ACHN (cell line): ENCODE measurements at regions not wholly inside any gene's neighbourhood (a gene's known extent, or its start where the extent isn't known, plus 50 kb on each side); places are given as distances from the start of the nearest gene placed in this dataset.
"Not testable (repeated sequence)": the region's sequence is repeated elsewhere in the genome, so short reads cannot be mapped to it uniquely, and the experiment has no call there.

Experiments
- DNase-seq: peaks from one replicate; pipeline ENCODE4 v3.0.0-alpha.2; 2015
- in situ Hi-C: cut with HindIII; loops from 2 replicates; pipeline ENCODE4 v1.10.0; 2017; ENCODE audit warnings: low sequenced_read_pairs, low pct_ligation_motif_present, low pct_unique_long_range_greater_than_20kb

DNA sequence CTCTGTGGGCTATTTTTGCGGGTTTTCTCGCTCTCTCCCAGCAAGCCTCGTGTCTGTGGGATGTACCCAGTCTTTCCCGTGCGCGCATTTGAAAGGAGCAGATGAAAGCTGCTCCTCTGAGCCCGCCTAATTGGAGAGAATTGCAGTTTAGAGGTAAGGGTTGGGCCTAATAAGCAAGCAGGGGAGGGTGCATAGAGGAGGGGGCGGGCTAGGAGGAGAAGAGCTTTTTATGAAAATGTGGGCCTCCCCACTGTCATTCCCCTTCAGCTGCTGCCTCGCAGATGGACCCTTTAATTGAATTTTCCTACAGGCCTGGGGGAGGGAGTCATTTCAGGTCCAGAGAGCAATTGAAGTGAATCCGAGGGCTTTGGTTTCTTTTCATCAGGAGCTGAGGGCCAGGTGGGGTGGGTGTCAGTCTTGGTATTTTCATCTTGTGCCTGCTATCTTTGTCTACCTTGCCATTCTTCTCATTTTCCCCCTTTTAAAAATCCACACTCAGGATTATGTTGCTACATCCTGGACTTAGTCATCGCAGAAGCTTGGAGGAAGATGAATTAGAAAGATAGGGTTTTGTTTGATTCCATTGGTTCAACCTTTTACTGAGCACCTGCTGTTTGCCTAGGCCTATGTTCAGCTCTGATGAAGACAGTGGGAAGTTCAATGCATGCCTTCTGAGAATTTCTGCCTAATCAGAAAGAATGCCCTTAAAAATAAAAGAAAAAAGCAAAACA, 423.4 kb downstream of the CD83 start:
- no peak for DNase-seq
- in situ Hi-C loops = no loop called here

DNA sequence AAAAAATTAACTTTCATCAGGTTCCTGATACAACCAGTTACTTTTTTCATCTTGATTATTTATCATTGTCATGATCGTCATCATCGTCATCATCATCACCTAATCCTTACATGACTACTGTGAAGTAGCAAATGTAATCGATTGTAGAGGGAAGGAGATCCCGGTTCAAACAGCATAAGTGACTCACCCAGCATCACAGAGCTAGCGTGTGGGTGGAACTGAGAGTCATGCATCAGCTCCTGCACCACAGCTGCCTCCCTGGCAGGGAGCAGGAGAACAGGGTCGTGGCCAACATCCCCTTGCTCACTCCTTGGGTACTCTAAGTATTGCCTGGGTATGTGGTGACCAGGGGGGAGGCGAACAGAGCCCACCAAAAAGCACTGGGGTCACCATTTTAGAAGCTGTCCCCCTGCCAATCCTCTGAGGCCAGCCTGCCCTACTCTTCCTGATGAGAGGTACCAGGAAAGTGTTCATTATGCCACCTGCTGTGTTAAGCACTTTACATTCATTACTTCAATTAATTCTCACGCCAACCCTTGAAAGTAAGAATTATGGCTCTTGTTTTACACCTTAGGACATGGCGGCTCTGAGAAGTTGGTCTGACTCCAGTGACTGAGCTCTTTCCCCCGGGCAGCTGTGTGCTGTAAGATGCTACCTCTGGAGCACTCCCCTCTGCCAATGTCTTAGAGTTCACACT, 425.2 kb downstream of the CD83 start:
- DNase-seq = peak; percentile 21

DNA sequence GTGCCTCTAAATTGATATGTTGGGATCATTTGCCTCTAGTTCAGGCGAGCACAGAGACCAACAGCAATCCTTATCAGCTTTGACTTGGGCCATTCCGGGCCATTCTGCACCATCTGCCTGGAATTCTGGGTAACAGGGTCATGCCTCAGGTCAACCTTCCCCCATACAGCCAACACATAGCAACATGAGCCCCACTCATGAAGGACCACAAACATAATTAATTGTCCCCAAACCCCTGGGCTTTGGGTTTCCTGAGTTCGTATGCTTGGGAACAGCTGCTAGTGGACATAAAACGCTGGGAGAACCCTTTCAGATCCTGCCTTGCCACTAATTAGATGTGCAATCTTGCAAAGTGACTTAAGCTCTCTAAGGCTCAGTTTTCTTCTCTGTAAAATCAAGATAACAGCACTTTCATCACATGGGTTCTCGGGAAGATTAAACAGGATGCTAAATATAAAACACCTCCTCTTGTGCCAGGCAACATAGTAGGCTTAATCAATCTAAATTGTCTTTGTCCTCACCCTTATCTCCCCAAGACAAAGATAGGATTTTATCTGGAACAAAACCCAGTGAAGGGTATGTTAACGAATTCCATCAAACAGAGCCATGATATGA, 426.5 kb downstream of the CD83 start:
- no peak for DNase-seq
- in situ Hi-C loops = no loop called here

More for the DNA sequence above, 425.2 kb downstream of the CD83 start:
- in situ Hi-C loops = no loop called here

DNA sequence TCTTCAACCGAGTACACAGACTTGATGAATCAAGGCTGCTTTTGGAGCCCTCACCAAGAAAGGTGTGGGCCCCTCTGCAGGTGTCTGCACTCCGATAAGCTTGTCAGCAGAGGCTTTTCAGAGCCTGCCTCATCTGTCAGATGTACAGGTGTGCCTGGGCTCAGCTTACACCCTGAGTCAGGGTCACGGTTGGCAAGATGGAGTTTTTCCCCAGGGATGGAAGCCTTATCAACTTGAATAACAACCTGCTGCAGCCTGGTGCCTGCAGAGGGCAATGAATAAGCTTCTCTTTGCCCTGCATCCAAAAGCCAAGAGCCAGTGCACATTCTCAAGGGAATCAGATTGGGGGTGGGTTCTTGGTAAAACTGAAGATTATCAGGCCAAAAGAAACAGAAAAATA, 427.1 kb downstream of the CD83 start:
- in situ Hi-C loops = no loop called here
- no peak for DNase-seq

DNA sequence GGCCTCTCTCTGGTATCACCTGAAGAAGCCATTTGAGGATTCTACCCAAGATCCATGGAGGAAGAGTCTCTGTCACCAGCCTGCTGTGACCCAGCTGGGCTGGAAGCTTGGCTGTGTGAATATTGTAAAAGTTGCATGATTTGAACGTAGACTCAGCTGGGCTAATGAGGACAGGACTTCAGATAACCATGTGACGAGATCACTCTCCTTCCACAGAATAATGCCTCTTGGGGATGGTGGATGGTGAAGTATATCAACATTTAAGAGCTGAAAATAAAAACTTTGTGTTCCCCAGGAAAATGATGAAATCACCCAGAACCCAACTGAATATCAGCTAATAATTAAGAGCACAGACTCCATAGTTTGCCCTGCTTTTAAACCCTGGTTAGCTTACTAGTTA, 427.9 kb downstream of the CD83 start:
- in situ Hi-C loops = no loop called here
- DNase-seq = no peak

DNA sequence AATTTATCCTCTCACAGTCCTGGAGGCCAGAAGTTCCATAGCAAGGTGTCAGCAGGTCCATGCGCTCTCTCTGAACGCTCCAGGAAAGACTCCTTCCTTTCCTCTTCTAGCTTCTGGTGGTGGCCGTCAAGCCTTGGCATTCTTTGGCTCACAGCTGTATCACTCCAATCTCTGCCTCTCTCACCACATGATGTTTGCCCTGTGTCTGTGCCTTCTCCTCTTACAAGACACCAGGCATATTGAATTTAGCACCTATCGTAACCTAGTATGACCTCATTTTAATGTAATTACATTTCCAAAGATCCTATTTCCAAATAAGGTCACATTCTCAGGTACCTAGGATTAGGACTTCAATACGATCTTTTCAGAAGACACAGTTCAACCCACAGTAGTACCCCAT, 428.5 kb downstream of the CD83 start:
- in situ Hi-C loops = no loop called here
- DNase-seq = no peak

DNA sequence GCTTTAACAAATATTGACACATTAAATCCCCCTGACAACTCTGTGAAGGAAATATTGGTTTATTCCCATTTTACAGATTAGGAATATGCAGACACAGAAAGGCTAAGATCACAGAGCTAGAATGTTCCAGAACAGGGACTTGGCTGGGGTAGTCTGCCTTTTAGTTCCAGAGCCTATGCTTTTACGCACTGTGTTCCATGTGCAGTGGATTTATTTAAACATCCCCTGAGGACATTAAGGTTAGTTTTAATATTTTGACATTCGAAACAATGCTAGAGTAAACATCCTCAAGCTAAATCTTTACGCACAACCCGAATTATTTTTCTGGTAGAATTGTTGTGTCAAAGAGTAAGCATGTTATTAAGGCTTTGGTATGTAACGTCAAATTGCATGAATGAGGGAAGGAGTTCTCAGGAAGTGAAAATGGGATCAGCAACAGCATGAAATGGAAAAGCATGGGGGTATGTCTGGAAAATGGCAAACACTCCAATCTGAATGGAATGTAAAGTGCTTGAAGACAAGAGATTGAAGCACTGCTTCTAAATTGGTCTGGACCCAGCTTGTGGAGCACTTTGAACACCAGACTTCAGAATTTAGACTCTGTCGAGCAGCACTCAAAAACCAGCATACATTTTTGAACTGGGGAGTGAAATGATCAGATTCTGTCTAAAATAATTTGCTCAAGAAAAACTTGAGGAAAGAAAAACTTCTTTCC, 429.9 kb downstream of the CD83 start:
- in situ Hi-C loops = no loop called here

DNA sequence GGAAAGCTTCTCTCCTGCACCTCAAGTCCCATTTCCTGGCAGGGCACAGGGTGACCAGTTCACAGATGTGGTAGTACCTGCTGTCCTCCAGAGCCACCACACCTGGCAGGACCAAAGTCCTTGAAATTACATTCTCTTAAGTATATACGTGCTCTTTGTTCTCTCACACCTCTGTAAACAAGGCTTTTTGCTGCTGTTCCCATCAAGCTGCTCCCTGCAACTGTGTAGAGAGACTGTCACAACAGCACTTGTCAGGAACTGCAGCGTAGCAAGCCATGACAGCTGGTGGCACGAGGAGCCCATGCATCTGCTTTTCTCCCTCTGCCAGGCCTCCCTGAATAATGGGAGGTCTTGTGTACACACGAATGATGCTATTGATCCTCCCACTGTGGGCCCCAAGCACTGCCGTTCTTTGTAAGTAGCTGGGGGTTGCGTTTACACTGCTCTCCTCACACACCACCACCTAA, 431.8 kb downstream of the CD83 start:
- in situ Hi-C loops = no loop called here
- no peak for DNase-seq

More for the DNA sequence above, 429.9 kb downstream of the CD83 start:
- DNase-seq = no peak

DNA sequence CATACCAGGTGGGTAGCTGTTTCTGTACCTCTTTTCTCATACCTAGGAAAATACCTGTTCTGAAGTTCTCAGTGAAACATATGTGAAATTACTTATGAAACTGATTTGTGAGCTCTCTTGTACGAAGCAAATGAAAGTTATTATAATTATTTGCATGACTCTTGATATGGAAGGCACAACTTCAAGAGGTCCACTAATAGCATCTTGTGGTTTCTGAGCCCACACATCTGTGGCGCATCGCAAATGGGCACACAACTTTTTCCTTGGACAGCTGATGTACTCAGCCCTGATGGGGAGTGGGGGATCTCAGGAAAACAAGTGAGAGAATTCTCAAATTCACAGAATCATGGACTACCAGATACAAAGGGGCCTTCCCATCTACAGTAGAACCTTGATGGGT, 432.3 kb downstream of the CD83 start:
- in situ Hi-C loops = no loop called here
- DNase-seq = no peak

DNA sequence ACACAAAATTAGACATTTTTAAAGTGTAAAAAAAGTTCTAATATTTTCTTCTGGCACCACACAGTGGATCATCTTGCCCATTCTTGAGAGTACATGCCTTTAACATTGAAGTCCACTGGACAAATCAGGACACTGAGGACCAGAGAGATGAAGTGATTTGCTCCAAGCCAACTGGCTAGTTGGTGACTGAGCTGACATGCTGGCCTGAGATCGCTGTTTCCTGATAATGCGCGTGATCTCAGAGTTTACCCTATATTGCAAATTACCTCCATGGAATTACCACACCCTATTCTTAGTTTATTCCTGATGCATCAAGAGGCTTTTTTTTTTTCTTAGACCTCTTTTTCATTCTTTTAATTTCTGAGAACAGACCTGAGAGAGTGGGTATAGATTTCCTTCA, 432.8 kb downstream of the CD83 start:
- in situ Hi-C loops = no loop called here
- DNase-seq = no peak

DNA sequence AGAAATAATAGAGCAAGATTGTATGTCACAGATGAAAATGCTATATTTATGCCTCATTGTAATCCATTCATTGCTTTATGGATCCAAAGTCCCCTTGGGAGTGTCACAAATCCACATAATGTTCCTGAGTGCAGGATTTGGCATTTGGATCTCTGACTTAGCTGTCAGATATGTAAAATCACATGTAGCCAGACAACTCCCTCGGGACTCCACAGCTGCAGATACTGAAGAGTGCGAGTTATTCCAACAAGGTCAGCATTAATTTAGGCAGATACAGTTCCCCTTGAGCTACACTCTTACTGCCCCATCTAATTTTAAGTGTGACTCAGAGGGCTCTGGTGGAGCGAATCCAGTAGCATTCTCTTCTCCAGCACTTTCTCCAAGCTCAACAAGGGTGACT, 433.2 kb downstream of the CD83 start:
- no peak for DNase-seq
- in situ Hi-C loops = no loop called here

DNA sequence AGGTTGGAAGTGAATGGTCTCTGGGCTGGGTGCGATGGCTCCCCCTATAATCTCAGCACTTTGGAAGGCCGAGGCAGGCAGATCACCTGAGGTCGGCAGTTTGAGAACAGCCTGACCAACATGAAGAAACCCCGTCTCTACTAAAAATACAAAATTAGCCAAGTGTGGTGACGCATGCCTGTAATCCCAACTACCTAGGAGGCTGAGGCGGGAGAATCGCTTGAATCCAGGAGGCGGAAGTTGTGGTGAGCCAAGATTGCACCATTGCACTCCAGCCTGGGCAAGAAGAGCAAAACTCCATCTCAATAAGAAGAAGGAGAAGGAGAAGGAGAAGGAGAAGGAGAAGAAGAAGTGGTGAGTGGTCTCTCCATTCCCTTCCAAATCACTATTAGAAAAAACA, 434.0 kb downstream of the CD83 start:
- DNase-seq, in situ Hi-C loops: not testable (repeated sequence)

DNA sequence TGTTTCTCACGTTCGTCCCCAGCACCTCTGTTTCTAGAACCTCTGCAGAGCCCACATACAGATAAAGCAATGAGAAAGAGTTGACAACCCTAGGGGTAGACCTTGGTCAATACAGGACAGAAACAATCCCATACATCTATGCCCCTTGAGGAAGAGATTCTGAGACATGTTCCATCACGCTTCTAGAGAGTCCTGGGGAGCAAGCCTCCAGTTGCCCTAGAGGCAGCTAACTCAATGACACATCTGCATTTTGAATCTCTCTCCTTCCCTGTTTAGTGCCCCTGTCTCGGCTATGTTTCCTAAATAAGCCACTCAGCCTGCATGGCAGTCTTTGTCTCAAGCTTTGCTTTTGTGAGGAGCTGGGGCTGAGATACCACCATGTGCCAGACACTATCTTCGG, 435.3 kb downstream of the CD83 start:
- in situ Hi-C loops = no loop called here
- no peak for DNase-seq

DNA sequence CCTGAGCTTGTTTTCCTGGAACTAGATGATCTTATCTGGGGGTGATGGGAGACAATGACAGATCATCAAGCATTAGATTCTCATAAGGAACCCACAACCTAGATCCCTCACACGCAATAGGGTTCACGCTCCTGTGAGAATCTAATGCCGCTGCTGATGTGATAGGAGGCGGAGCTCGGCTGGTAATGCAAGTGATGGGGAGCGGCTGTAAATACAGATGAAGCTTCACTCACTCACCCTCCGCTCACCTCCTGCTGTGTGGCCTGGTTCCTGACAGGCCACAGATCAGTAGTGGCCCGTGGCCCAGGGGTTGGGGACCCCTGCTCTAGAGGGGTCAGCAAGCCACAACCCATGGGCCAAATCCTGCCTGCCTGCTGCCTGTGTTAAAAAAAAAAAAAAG, 435.9 kb downstream of the CD83 start:
- in situ Hi-C loops = no loop called here
- DNase-seq = no peak

DNA sequence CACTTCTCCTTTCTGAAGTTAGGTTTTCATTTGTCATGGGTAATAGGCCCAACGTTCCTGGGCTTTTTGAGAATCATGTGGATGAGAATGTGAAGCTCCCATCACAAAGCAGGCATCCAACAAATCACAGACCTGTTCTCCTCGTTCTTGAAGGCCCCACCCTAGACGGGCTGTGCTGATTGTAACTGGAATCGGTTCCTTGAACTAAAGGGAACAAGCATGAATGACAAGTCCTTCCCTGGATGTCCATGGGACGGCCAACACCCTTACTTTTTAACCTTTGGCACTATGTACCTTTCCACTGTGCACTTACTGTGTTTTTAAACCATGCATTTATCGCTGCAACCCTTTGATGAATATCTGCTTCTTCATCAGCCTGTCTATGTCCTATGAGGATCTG, 438.2 kb downstream of the CD83 start:
- no peak for DNase-seq
- in situ Hi-C loops = no loop called here

DNA sequence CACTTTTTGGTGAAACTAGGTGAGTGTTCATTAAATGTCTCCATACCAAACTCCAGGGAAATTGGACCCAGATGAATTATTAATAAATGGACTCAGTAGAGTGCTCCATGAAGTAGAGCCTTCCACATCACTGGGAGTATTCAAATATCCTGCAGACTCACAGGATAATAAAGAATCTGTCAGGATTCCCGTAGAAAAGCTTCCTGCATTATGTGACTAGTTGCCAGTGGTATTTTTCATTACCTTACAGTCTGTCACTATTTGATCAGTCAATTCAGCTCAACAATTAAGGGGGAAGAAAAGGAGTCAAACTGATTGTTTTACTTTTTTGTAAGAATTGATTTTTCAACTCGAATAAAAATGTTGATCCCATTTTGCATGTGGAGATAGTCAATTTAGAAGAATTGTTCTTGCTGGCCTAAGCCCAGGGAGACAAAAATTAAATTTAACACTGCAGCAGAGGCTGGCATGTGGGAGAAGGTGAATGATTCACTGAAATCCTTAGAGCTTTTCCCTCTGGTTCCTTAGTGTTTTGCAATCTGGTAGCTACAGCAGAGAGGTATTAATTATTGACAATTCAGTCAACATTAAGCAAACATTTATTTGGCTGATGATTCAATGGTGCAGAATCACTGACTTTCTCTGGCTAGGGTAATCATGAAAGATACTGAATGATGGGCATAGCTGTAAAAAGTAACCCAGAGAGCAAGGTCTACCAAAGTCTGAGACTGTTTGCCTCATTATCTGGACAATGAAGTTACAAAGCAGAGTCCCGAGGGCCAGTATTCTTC, 442.4 kb downstream of the CD83 start:
- in situ Hi-C loops = no loop called here
- DNase-seq = peak; percentile 85

DNA sequence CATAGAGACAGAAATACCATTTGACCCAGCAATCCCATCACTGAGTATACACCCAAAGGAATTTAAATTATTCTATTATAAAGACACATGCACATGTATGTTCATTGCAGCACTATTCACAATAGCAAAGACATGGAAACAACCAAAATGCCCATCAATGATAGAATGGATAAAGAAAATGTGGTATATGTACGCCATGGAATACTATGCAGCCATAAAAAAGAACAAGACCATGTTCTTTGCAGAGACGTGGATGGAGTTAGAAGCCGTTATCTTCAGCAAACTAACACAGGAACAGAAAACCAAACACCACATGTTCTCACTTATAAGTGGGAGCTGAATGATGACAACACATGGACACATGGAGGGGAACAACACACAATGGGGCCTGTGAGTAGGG, 444.0 kb downstream of the CD83 start:
- DNase-seq, in situ Hi-C loops: not testable (repeated sequence)

DNA sequence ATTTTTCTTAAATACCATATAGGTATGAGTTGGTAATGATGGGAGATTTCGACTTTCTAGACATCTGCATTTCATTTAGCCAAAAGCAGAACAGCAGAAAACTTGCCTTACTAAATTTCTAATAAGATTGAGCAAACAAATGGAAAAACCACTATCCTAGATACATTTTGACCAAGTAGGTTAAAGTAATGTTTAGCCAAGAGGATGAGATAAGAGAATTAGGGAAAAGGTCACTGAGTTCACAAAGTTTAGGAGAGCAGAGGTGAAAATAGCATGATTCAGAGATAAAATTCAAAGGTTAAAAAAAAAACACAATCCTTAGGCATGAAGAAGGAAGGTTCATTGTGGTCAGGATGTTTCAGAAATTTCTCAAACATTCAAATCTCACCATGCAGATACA, 450.3 kb downstream of the CD83 start:
- in situ Hi-C loops = no loop called here
- DNase-seq = no peak
